SW480 (cell line): ENCODE measurements at regions not wholly inside any gene's neighbourhood (a gene's known extent, or its start where the extent isn't known, plus 50 kb on each side); places are given as distances from the start of the nearest gene placed in this dataset.

ENCODE experiments used
- DNase-seq: peaks from one replicate; pipeline ENCODE4 v3.0.0-alpha.2; 2016; ENCODE audit warnings: low spot score

DNA sequence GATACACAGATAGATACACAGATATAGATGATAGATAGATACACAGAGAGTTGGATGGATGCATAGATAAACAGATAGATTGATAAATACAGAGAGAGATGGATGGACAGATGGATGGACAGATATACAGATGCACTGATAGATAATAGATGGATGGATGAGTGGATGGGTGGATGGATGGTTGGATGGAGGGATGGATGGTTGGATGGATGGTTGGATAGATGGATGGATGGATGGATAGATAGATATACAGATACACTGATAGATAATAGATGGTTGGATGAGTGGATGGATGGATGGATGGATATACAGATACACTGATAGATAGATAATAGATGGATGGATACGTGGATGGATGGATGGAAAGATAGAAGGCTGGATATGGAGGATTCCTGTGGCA, 290.0 kb upstream of the SHH start:
- no peak for DNase-seq

- no peak for DNase-seq
Measured at GRCh38 chr7:156101355-156101754, 289.1 kb upstream of the SHH start.

- DNase-seq = no peak
Measured at GRCh38 chr7:156100086-156100485, 287.8 kb upstream of the SHH start.

- DNase-seq = no peak
Measured at GRCh38 chr7:156099085-156099484, 286.8 kb upstream of the SHH start.

DNA sequence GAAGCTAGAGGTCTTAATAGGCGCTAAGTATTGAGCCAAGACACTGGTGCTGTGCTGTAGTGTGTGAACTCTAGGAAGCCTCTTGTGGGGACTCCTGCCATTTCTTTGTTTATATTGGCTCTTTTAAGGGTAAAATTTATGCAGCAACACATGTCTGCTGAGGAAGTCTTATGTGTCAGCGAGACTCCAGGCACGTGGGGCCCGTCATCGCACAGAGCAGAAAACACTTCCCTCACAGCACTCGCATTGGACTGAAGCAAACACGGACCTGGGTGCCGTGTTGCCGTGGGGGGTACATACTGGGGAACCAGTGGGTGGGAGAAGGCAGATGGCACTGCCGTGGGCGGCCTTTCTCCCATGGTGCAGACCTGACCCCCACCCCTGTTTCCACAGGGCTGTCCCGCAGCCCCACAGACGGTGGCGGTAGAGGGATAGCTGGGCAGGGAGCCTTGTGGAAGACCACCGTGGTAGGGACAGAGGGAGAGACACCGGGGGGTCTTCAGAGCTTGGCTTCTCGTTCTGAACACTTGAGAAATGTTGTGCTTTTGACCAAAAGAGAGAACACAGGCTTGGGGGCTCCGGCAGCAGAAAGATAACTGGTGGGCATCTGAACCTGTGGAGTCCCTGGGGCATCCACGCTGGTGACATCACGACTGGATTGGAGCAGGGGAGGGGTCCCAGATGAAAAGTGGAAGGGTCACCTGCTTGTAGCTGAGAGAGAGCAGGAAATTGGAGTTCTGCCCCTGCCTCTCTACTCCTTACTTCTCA, 284.7 kb upstream of the SHH start:
- DNase-seq = no peak

GRCh38 chr7:156095908-156096539, 283.8 kb upstream of the SHH start:
- no peak for DNase-seq

- DNase-seq = no peak
Measured at GRCh38 chr7:156094350-156095146, 282.3 kb upstream of the SHH start.

- DNase-seq = no peak
Measured at GRCh38 chr7:156092307-156092706, 280.0 kb upstream of the SHH start.

DNA sequence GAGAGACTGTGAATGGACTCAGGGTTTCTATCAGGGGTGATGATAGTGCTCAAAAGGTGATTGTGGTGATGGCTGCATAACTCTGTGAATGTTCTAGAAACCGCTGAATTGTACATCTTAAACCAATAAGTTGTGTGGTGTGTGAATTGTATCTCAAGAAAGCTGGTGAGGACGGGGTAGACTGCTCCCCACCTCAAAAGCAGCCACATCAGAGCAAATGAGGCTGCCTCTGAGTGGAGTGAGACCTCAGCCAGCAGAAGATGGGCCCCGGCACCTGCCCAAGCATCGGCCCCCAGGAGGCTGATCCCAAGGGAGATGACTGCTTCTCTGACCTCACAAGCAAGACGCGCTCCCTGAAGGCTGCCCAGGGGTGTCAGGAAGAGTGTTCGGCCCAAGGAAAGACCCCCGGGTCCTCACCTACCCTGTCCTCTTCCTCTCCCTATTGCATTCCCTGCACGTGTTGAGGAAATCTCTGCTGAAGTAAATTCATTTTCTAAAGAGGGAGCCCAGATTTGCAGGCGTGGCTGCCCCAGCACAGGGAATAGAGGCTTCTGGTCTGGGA, 279.3 kb upstream of the SHH start:
- DNase-seq = no peak

DNA sequence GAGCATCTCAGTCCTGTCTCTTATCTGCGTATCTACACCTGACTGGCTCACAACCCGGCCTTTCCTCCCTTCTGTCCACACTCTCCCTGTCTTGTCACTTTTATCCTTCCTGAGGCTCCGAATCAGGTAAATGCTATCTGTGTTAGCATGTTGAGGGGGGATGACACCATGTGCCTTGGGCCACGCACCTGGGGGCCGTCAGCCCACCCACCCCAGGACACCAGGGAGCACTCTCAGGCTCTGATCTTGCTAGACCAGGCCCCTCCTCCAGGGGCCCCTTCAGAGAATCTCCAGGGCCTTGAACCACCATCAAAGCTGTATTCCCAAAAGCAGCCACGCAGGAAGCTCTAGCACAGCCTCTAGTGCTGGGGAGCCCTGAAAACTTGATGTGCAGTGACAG, 278.7 kb upstream of the SHH start:
- no peak for DNase-seq

DNA sequence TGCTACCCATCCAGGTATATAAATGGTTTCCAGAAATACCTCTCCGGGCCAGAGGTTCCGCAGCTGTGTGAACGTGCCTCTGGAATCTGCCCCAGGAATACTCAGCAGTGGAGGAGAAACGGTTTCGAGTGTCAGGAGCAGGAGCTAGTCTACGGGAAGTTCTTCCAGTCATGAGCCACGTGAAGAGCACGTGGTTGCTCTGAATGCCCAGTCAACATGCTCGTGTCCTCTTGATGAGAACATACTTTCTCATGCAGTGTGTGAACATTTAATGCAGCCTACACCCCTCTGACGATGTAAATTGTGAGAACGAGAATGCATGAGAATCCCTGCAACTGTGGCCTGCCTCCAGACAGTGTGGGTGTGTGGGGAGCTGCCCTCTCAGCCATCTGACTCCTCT, 277.0 kb upstream of the SHH start:
- DNase-seq = no peak

DNA sequence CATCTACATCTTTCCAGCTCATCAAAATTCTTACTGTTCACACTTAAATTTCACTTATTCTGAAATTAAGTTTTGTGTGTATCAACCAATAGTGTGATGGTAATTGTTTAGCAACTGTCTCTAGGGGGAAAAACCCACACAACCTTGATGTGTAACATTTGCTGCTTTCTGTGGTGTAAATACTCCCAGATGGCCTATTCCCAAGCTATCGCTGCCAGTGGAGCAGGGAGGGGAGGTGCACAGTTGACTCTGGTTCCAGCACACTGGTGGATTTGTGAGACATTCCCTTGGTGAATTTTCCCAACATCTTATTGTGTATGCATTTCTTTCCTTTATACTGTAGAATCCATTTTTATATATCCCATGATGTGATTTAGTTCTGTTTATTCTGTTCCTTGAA, 275.9 kb upstream of the SHH start:
- DNase-seq = no peak

GRCh38 chr7:156082048-156083040, 270.1 kb upstream of the SHH start:
- DNase-seq = no peak

GRCh38 chr7:156080596-156080995, 268.3 kb upstream of the SHH start:
- DNase-seq = no peak

DNA sequence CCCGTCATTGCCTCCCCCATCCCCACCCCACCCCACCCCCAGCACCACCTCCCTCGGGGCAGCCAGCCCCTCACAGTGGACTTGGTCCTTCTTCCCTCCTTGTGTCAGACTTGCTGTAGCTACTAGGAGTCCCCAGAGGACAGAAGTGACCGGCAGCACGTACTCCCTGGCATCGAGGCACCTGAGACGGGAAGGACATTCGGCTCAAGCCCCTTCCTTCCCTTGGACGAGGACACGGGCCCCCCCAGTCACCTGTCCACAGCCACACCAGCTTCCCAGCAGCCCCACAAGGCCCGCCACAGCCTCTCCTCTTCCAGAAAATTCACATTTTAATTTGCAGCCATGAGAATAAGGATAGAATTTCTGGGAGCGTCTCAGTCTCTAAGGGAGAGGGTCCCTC, 267.8 kb upstream of the SHH start:
- no peak for DNase-seq

GRCh38 chr7:156079156-156079555, 266.9 kb upstream of the SHH start:
- DNase-seq = no peak

- DNase-seq = no peak
Measured at GRCh38 chr7:156074982-156075615, 262.8 kb upstream of the SHH start.

- DNase-seq = no peak
Measured at GRCh38 chr7:156074084-156074483, 261.8 kb upstream of the SHH start.

DNA sequence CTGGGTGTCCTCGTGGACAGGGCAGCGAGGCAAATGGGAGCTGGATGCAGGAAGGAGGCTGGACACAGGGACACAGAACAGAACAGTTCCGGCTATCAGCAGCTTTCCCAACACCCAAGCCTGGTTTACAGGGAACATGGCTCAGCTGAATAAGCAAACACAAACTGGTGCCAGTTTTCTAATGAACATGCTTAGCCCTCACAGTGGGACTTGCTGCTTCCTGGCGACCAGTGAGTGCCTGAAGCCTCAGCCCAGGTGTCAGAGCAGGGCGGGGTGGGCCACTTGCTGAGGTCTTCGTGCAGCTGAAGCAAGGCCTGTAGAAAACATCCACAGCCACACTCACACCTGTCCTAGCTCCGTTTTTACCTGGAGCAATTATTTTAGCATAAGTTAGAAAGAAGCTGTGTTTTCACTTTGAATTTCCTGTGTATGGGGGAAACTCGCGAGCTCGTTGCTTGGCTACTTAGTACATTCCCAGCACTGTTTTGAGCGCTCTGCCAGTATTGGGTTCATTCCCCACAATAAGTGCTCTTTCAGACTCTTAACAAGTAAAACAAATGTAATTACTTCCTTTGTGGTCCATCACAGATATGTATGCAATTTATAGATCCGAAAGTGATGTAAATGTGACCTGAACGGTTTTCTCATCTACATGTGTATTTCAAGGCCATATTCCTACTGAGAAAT, 261.2 kb upstream of the SHH start:
- DNase-seq = no peak

- no peak for DNase-seq
Measured at GRCh38 chr7:156071612-156072011, 259.3 kb upstream of the SHH start.
